AG04450 (cell line): ENCODE measurements at regions not wholly inside any gene's neighbourhood (a gene's known extent, or its start where the extent isn't known, plus 50 kb on each side); places are given as distances from the start of the nearest gene placed in this dataset.
A peak's percentile ranks its signal among the peaks of the same experiment; 100 is the strongest.

Experiments
- CTCF ChIA-PET: fragments of 300-600, 350-600 bp; formaldehyde crosslinking; extraction: SDS; loops from one replicate; lab custom pipeline; 2022; ENCODE audit warnings: antibody characterized with exemption, inconsistent platforms; lab: Charles Lee
- POLR2A ChIA-PET: fragments of 350-600 bp; formaldehyde crosslinking; extraction: SDS; loops from one replicate; lab custom pipeline; 2021; ENCODE audit warnings: antibody characterized with exemption, inconsistent platforms; lab: Yijun Ruan, JAX
- DNase-seq: peaks from one replicate; pipeline ENCODE4 v3.0.0-alpha.2; 2011; ENCODE audit warnings: low read depth, low spot score
- H3K27ac ChIP-seq: one replicate; pipeline ENCODE4 v1.5.1; 2012; ENCODE audit warnings: low read depth, low read length, control low read depth
- H3K27me3 ChIP-seq: one replicate; pipeline ENCODE4 v1.6.0; 2012; ENCODE audit warnings: low read length; ENCODE audit not compliant: control insufficient read depth, insufficient read depth
- H3K4me3 ChIP-seq: 2 replicates; pipeline ENCODE4 v1.5.1; 2011; ENCODE audit warnings: mild to moderate bottlenecking, low read depth, low read length, control low read depth
- H3K9me3 ChIP-seq: 2 replicates; pipeline ENCODE4 v1.5.1; 2012; ENCODE audit warnings: low read length; ENCODE audit not compliant: control insufficient read depth, insufficient read depth
- TF ChIP-seq, protein P1 (sequence below): IDR thresholded peaks from 2 replicates; pipeline ENCODE4 v1.5.1; 2011; ENCODE audit warnings: low read depth, low read length, control low read depth, inconsistent platforms

- Histone ChIP-seq H3K27me3 (no peaks in the 10 kb centered on the region), H3K9me3 (no peaks in the 10 kb centered on the region), H3K27ac (no peak overlapping the region), H3K4me3 (no peak overlapping the region)
- POLR2A ChIA-PET = no interaction called here
- TF ChIP-seq, protein P1, sequence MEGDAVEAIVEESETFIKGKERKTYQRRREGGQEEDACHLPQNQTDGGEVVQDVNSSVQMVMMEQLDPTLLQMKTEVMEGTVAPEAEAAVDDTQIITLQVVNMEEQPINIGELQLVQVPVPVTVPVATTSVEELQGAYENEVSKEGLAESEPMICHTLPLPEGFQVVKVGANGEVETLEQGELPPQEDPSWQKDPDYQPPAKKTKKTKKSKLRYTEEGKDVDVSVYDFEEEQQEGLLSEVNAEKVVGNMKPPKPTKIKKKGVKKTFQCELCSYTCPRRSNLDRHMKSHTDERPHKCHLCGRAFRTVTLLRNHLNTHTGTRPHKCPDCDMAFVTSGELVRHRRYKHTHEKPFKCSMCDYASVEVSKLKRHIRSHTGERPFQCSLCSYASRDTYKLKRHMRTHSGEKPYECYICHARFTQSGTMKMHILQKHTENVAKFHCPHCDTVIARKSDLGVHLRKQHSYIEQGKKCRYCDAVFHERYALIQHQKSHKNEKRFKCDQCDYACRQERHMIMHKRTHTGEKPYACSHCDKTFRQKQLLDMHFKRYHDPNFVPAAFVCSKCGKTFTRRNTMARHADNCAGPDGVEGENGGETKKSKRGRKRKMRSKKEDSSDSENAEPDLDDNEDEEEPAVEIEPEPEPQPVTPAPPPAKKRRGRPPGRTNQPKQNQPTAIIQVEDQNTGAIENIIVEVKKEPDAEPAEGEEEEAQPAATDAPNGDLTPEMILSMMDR = no peak
- peak; percentile 46 for DNase-seq
- CTCF ChIA-PET = no interaction called here
Measured at GRCh38 chr1:86207323-86207722, 50.8 kb upstream of the COL24A1 start.
